HepG2 (cell line): ENCODE measurements at regions not wholly inside any gene's neighbourhood (a gene's known extent, or its start where the extent isn't known, plus 50 kb on each side); places are given as distances from the start of the nearest gene placed in this dataset.

Source experiments
- ATAC-seq: fragments of 200-7000 bp; cut with Tn5 transposase; 3 replicates; pipeline ENCODE4 v1.9.1; 2020; ENCODE audit warnings: mild to moderate bottlenecking, moderate library complexity
- BruUV-seq: library from RNA; stranded (reverse); fragments of 400-500 nt; replicated peaks from 2 replicates; lab custom pipeline; 2021; lab: Mats Ljungman, UMichigan
- CTCF ChIA-PET: fragments of 300-600 bp; formaldehyde crosslinking; extraction: SDS; loops from one replicate; lab custom pipeline; 2021; ENCODE audit warnings: low total read pairs, inconsistent platforms, low intra/inter-chr PET ratio; lab: Yijun Ruan, JAX
- POLR2A ChIA-PET: fragments of 350-600 bp; sonication (Branson Sonifier 250); formaldehyde crosslinking; loops from one replicate; lab custom pipeline; 2020; ENCODE audit warnings: antibody characterized with exemption, inconsistent platforms; lab: Yijun Ruan, JAX
- DNase-seq: peaks from one replicate; pipeline ENCODE4 v3.0.0-alpha.2; 2015; ENCODE audit warnings: low spot score
- FAIRE-seq: peaks from 3 replicates; lab custom pipeline; 2011; peaks lifted over from hg19 to GRCh38; lab: Jason Lieb, UNC
- H2AFZ ChIP-seq: one replicate; pipeline ENCODE4 v1.6.1; 2011; ENCODE audit warnings: low read length, inconsistent platforms
- H3K27ac ChIP-seq: fragments of 300-600 bp; 3 replicates; pipeline ENCODE4 v1.8.0; 2011; ENCODE audit warnings: mixed run types, mild to moderate bottlenecking, mixed read lengths, low read length, inconsistent platforms; ENCODE audit not compliant: insufficient read depth; ENCODE audit errors: extremely low read length
- H3K27me3 ChIP-seq, 2 experiments: fragments of 200-600 bp in 1 of 2; 2 replicates in 1 of 2; 3 replicates in 1 of 2; pipeline versions ENCODE4 v1.6.0 to v1.8.0; 2011; ENCODE audit warnings: low read length in 2 of 2, mild to moderate bottlenecking in 2 of 2, moderate library complexity in 2 of 2, inconsistent platforms in 1 of 2; ENCODE audit not compliant: insufficient read depth in 2 of 2, control insufficient read depth in 1 of 2
- H3K36me3 ChIP-seq, 2 experiments: fragments of 200-600 bp in 1 of 2; replicated peaks in 1 of 2; 2 replicates in 1 of 2; 3 replicates in 1 of 2; pipeline versions ENCODE4 v1.5.1 to v1.8.0; 2011; ENCODE audit warnings: low read length in 2 of 2, inconsistent platforms in 1 of 2; ENCODE audit not compliant: insufficient read depth in 2 of 2, control insufficient read depth in 1 of 2
- H3K4me1 ChIP-seq: 2 replicates; pipeline ENCODE4 v1.5.1; 2012; ENCODE audit warnings: low read length, inconsistent platforms; ENCODE audit not compliant: insufficient read depth
- H3K4me2 ChIP-seq: 2 replicates; pipeline ENCODE4 v1.6.0; 2011; ENCODE audit warnings: low read depth, low read length, inconsistent platforms
- H3K4me3 ChIP-seq, 3 experiments: fragments of 200-600 bp in 1 of 3; sonication (generic), shearing (Covaris generic) in 1 of 3; replicated peaks in 1 of 3; 2 replicates each; pipeline ENCODE4 v1.5.1; 2011 to 2016; ENCODE audit warnings: low read length in 3 of 3, inconsistent platforms in 2 of 3, low read depth in 2 of 3, mild to moderate bottlenecking in 2 of 3, control low read depth in 1 of 3, mixed read lengths in 1 of 3; ENCODE audit not compliant: insufficient read depth in 1 of 3
- H3K79me2 ChIP-seq: one replicate; pipeline ENCODE4 v1.6.1; 2011; ENCODE audit warnings: low read length, inconsistent platforms; ENCODE audit not compliant: insufficient read depth
- H3K9ac ChIP-seq: 2 replicates; pipeline ENCODE4 v1.6.0; 2011; ENCODE audit warnings: mild to moderate bottlenecking, low read depth, low read length, inconsistent platforms; ENCODE audit not compliant: insufficient read depth
- H3K9me3 ChIP-seq: 2 replicates; pipeline ENCODE4 v1.5.1; 2012; ENCODE audit warnings: mild to moderate bottlenecking, low read length
- H4K20me1 ChIP-seq: 2 replicates; pipeline ENCODE4 v1.6.0; 2011; ENCODE audit warnings: inconsistent platforms, mild to moderate bottlenecking, low read length, moderate library complexity; ENCODE audit not compliant: insufficient read depth
- PAXIP1 ChIP-seq: sonication (generic); formaldehyde crosslinking; conservative IDR thresholded peaks from 2 replicates; pipeline ENCODE4 v1.4.0; 2020; ENCODE audit warnings: mild to moderate bottlenecking, missing genetic modification reagents, moderate library complexity
- ZFP62 ChIP-seq: sonication (generic); formaldehyde crosslinking; IDR thresholded peaks from 2 replicates; pipeline ENCODE4 v1.4.0; 2020; ENCODE audit warnings: missing genetic modification reagents
- ZNF510 ChIP-seq: sonication (generic); formaldehyde crosslinking; IDR thresholded peaks from 2 replicates; pipeline ENCODE4 v1.4.0; 2020; ENCODE audit warnings: low read depth, mild to moderate bottlenecking, missing genetic modification reagents
- WGBS: methylation state at CpG from one replicate; pipeline ENCODE4 v1.1.6; 2017; ENCODE audit warnings: low lambda C conversion rate; 5-methylcytosine and 5-hydroxymethylcytosine counted together
- in situ Hi-C: cut with HindIII; loops from 2 replicates; pipeline ENCODE4 v1.10.0; 2017; ENCODE audit warnings: low pct_unique_long_range_greater_than_20kb; ENCODE audit not compliant: extremely low pct_ligation_motif_present
- intact Hi-C: fragments of 100-400 bp; cut with micrococcal nuclease; formaldehyde crosslinking; loops from one replicate; pipeline ENCODE4 v1.10.0; 2022; ENCODE audit not compliant: unreplicated experiment
- TF ChIP-seq, protein P1 (sequence below): sonication (generic); formaldehyde crosslinking; IDR thresholded peaks from 2 replicates; pipeline ENCODE4 v1.4.0; 2020; ENCODE audit warnings: missing genetic modification reagents

GRCh38 chr4:162366146-162366545 lies 202.3 kb upstream of the FSTL5 start (continued):
- TF ChIP-seq, protein P1, sequence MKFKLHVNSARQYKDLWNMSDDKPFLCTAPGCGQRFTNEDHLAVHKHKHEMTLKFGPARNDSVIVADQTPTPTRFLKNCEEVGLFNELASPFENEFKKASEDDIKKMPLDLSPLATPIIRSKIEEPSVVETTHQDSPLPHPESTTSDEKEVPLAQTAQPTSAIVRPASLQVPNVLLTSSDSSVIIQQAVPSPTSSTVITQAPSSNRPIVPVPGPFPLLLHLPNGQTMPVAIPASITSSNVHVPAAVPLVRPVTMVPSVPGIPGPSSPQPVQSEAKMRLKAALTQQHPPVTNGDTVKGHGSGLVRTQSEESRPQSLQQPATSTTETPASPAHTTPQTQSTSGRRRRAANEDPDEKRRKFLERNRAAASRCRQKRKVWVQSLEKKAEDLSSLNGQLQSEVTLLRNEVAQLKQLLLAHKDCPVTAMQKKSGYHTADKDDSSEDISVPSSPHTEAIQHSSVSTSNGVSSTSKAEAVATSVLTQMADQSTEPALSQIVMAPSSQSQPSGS, result no peak
- no peak for TF ChIP-seq ZFP62 (CRISPR knock-in tag)

GRCh38 chr4:162364651-162365050 lies 200.9 kb upstream of the FSTL5 start:
- Histone ChIP-seq H3K27me3 (no peaks in the 10 kb centered on the region; a peak in 1 of 5 replicates), H3K36me3 (no peaks in the 10 kb centered on the region), H3K4me1 (no peaks in the 10 kb centered on the region), H3K9me3 (no peaks in the 10 kb centered on the region), H3K79me2 (no peaks in the 10 kb centered on the region), H3K4me3 (no peak overlapping the region), H4K20me1 (no peaks in the 10 kb centered on the region), H2AFZ (no peak overlapping the region), H3K4me2 (no peak overlapping the region), H3K27ac (no peak overlapping the region), H3K9ac (no peak overlapping the region)
- CTCF ChIA-PET, result no interaction called here
- FAIRE-seq (no peak), DNase-seq (no peak), ATAC-seq (no peak)
- intact Hi-C loops (no loop called here), in situ Hi-C loops (no loop called here)
- POLR2A ChIA-PET, result no interaction called here
- BruUV-seq, result no TSS peak
- TF ChIP-seq PAXIP1 (CRISPR knock-in tag) (no peak), ZNF510 (CRISPR knock-in tag) (no peak)
- WGBS, result 0% methylated on average over 1 of the region's 1 CpG
